GM12891 (cell line): ENCODE measurements at regions not wholly inside any gene's neighbourhood (a gene's known extent, or its start where the extent isn't known, plus 50 kb on each side); places are given as distances from the start of the nearest gene placed in this dataset.

ENCODE experiments used
- PAX5 ChIP-seq: IDR thresholded peaks from 2 replicates; pipeline ENCODE4 v1.6.1; 2011; ENCODE audit warnings: low read length, moderate library complexity, mild to moderate bottlenecking; ENCODE audit not compliant: insufficient read depth, severe bottlenecking
- POLR2A ChIP-seq: IDR thresholded peaks from 2 replicates; pipeline ENCODE4 v1.6.1; 2011; ENCODE audit warnings: low read depth, low read length, control low read depth
- POLR2AphosphoS5 ChIP-seq: IDR thresholded peaks from 2 replicates; pipeline ENCODE4 v1.6.1; 2011; ENCODE audit warnings: low read depth, low read length, control low read depth
- POU2F2 ChIP-seq: IDR thresholded peaks from 2 replicates; pipeline ENCODE4 v1.6.1; 2011; ENCODE audit warnings: low read depth, mild to moderate bottlenecking, control low read depth, low read length, moderate library complexity
- SPI1 ChIP-seq: IDR thresholded peaks from 2 replicates; pipeline ENCODE4 v1.6.1; 2011; ENCODE audit warnings: low read depth, low read length, control low read depth
- TAF1 ChIP-seq: IDR thresholded peaks from 2 replicates; pipeline ENCODE4 v1.6.1; 2011; ENCODE audit warnings: low read depth, low read length, control low read depth

DNA sequence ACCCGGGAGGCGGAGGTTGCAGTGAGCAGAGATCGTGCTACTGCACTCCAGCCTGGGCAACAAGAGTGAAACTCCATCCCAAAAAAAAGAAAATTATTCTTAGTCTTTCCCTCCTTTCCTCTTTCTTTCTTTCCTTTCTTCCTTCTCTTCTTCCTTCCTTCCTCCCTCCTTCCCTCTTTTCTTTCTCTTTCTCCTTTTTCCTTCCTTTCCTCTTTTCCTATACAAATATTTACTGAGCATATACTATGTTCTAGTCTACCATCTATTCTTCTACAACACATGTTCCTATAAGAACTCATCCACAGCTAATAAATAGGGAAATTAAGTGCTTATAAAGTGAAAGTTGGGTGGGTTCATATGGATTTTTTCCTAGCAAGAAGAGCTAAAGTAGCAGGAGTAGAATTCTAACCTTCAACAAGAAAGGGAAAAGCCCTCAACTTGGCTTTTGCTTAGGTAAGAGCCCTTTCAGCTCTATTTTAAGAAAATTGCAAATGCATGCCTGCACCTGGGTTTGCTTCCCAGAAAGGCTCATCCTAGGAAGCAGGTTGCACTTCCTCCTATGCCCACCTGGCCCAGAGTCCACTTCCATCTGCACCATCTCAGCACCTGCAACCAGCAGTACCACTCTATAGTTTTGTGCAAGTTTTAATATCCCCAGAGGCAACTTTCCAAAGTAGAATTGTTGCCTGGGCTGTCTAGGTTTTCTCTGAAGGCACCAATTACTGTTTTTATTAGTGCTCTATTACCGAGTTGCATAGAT, 122.0 kb upstream of the CCND2 start:
- no peak for TF ChIP-seq POLR2A
- no peak for TF ChIP-seq POLR2AphosphoS5
- TF ChIP-seq TAF1, result no peak
- TF ChIP-seq SPI1, result peak; percentile 79
- TF ChIP-seq PAX5, result no peak
- TF ChIP-seq POU2F2, result no peak
